Heart left ventricle (tissue), 16 donors: ENCODE measurements at regions not wholly inside any gene's neighbourhood (a gene's known extent, or its start where the extent isn't known, plus 50 kb on each side); places are given as distances from the start of the nearest gene placed in this dataset.

Experiments used
- ATAC-seq, 4 donors: fragments of 200-7000 bp; cut with Tn5 transposase; one replicate each; pipeline ENCODE4 v1.9.1; 2020 to 2022; ENCODE audit warnings: moderate library complexity in 4 of 4, mild to moderate bottlenecking in 3 of 4, moderate number of reproducible peaks in 1 of 4
- DNase-seq, 5 donors: peaks; one replicate each; pipeline ENCODE4 v3.0.0-alpha.2; 2020
- H3K27ac ChIP-seq, 12 donors: fragments of 200-600 bp; sonication (generic) in 4 of 12; one replicate each; pipeline versions ENCODE4 v1.5.0 to v1.8.0; 2016 to 2022; ENCODE audit warnings: mild to moderate bottlenecking in 2 of 12
- H3K27me3 ChIP-seq, 9 donors: fragments of 200-600 bp; sonication (generic) in 2 of 9; one replicate each; pipeline versions ENCODE4 v1.5.1 to v1.8.0; 2016 to 2022; ENCODE audit warnings: mild to moderate bottlenecking in 3 of 9
- H3K36me3 ChIP-seq, 9 donors: fragments of 200-600 bp; sonication (generic) in 2 of 9; one replicate each; pipeline versions ENCODE4 v1.5.0 to v1.8.0; 2018 to 2022; ENCODE audit warnings: mild to moderate bottlenecking in 2 of 9
- H3K4me1 ChIP-seq, 12 donors: fragments of 200-600 bp; sonication (generic) in 4 of 12; one replicate each; pipeline versions ENCODE4 v1.5.0 to v1.8.0; 2016 to 2022; ENCODE audit warnings: mild to moderate bottlenecking in 3 of 12
- H3K4me3 ChIP-seq, 12 donors: fragments of 200-600 bp; sonication (generic) in 4 of 12; one replicate each; pipeline versions ENCODE4 v1.5.0 to v1.8.0; 2017 to 2022; ENCODE audit warnings: mild to moderate bottlenecking in 9 of 12, moderate library complexity in 4 of 12
- H3K9me3 ChIP-seq, 12 donors: fragments of 200-600 bp; sonication (generic) in 4 of 12; one replicate each; pipeline versions ENCODE4 v1.5.0 to v1.8.0; 2016 to 2022; ENCODE audit warnings: mild to moderate bottlenecking in 1 of 12
- POLR2A ChIP-seq, 2 donors: fragments of 450-650 bp; IDR thresholded peaks; one replicate each; pipeline ENCODE4 v1.6.1; 2017; ENCODE audit warnings: antibody characterized with exemption in 2 of 2, mild to moderate bottlenecking in 2 of 2, moderate library complexity in 2 of 2
- WGBS, 4 donors: extraction: QIAGEN DNeasy Blood & Tissue Kit in 2 of 4; methylation state at CpG; one replicate each; pipeline versions ENCODE4 v1.1.5 to v1.1.7; 2013 to 2018; 5-methylcytosine and 5-hydroxymethylcytosine counted together
- intact Hi-C, 10 donors: fragments of 100-400 bp; cut with DNase I; formaldehyde crosslinking; loops; one replicate each; pipeline versions ENCODE4 v1.11.1 to v1.14.2; 2022
- TF ChIP-seq, protein P1 (sequence below), 12 donors: fragments of 200-600 bp; sonication (generic) in 4 of 12; IDR thresholded peaks; one replicate each; pipeline versions ENCODE4 v1.5.0 to v1.8.0; 2018 to 2022; ENCODE audit warnings: antibody characterized with exemption in 12 of 12, mild to moderate bottlenecking in 5 of 12
- donor health status: ischemic (EF 13 %, LVEDD 7.1; RV severe dilation, severe dysfunction).
- donor health status: healthy with polysubstance abuse.
- donor health status: DM: no; HTN: yes; CAD: no.
- donor health status: DM: no; HTN: no; CAD: no.
- donor health status: ischemic (EF 25% LVEDD 6.9; RV normal size, moderate dysfunction).
- donor health status: ischemic (EF 25% LVEDD 5.7; RV mildly dilated, moderate dysfunction).
- donor health status: healthy.
- donor health status: DM: yes; HTN: yes; CAD: no.
- donor health status: ischemic (EF 35%, LVEDD 5.7; RV mildly dilated, moderate dysfunction).
- donor health status: nonischemic (EF 11% LVEDD 7.7; RV severe dilation, severe dysfunction).
- donor health status: DM: yes; HTN: yes; CAD: no.
- donor health status: PGD.
- donor health status: ischemic (EF 29% LVEDD 5.4; RV normal size, mild dysfunction).
- donor health status: nonischemic (EF 23%, LVEDD 6.1; RV moderate dilation, normal function).

DNA sequence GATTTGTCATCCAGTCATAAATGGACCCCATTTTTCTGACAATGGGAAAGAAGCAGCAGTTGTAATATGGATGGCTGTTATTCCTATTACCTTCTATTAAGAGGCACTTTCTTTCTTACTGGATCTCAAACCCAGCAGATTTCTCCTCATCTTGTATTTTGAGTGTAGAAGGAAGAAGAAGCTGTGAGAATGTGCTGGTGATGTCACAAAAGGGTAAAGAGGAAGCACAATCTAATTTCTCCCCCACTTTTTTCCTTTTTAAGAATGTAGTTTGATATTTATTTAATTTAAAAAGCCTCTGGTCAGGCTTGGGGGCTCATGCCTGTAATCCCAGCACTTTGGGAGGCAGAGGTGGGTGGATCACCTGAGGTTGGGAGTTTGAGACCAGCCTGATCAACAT, 100.0 kb upstream of the JARID2 start:
- intact Hi-C loops: no loop called here
- Histone ChIP-seq H3K9me3 (no peaks in the 10 kb centered on the region), H3K4me1 (no peaks in the 10 kb centered on the region), H3K27me3 (no peaks in the 10 kb centered on the region), H3K4me3 (no peak overlapping the region), H3K36me3 (no peaks in the 10 kb centered on the region), H3K27ac (no peak overlapping the region)
- DNase-seq: no peak
- no peak for TF ChIP-seq POLR2A (IDR thresholded peaks at IDR 0.05)
- TF ChIP-seq, protein P1, sequence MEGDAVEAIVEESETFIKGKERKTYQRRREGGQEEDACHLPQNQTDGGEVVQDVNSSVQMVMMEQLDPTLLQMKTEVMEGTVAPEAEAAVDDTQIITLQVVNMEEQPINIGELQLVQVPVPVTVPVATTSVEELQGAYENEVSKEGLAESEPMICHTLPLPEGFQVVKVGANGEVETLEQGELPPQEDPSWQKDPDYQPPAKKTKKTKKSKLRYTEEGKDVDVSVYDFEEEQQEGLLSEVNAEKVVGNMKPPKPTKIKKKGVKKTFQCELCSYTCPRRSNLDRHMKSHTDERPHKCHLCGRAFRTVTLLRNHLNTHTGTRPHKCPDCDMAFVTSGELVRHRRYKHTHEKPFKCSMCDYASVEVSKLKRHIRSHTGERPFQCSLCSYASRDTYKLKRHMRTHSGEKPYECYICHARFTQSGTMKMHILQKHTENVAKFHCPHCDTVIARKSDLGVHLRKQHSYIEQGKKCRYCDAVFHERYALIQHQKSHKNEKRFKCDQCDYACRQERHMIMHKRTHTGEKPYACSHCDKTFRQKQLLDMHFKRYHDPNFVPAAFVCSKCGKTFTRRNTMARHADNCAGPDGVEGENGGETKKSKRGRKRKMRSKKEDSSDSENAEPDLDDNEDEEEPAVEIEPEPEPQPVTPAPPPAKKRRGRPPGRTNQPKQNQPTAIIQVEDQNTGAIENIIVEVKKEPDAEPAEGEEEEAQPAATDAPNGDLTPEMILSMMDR (IDR thresholded peaks at IDR 0.05): no peak
- no peak for ATAC-seq

- DNase-seq (no peak), ATAC-seq (no peak)
- Histone ChIP-seq H3K9me3 (no peaks in the 10 kb centered on the region), H3K27ac (no peak overlapping the region), H3K27me3 (no peaks in the 10 kb centered on the region), H3K4me3 (no peak overlapping the region), H3K36me3 (no peaks in the 10 kb centered on the region), H3K4me1 (peaks cover 0 to 8% (median 0%) of the 10 kb centered on the region in 12 donors)
- TF ChIP-seq POLR2A (IDR thresholded peaks at IDR 0.05): no peak
- TF ChIP-seq, protein P1 (IDR thresholded peaks at IDR 0.05): no peak
- WGBS, 4 donors: 68 to 83% (median 77%) methylated on average over 5 of the region's 5 CpGs
- intact Hi-C loops: no loop called here
These were observed 98.0 kb upstream of the JARID2 start for GRCh38 chr6:15147827-15148226.

DNA sequence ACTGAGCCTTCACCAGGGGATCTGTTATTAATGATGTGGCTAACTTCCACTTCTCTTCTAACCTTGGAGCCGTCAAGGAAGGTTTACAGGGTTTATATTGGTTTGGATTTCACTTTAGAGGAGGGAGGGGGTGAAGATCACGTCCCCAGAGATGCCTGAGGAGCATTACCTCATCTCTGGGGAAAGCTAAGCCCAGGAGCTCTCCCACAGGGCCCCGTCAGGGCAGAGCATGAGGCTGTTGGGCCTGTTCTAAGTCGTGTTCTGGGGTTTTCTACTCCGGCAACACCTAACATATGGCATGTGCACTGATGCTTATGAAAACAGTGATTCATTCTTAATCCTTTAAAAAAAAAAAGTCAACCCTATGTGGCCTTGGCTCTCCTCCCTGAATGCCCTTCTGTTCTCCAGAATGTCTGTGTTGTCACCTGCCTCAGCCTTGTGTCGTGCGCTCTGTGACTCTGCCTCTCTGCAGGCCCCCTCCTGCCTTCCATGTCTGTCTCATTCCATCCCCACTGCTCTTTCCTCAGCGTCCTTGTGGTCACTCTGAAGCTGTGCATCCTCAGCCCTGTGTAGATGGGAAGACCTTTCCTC, 97.4 kb upstream of the JARID2 start:
- no peak for TF ChIP-seq POLR2A (IDR thresholded peaks at IDR 0.05)
- TF ChIP-seq, protein P1 (IDR thresholded peaks at IDR 0.05): no peak
- peaks cover 0 to 8% (median 0%) of the 10 kb centered on the region in 12 donors for H3K4me1 ChIP-seq
- DNase-seq: no peak

GRCh38 chr6:15150207-15150606, 95.7 kb upstream of the JARID2 start:
- intact Hi-C loops: no loop called here
- Histone ChIP-seq H3K4me1 (peaks cover 0 to 8% (median 0%) of the 10 kb centered on the region in 12 donors), H3K9me3 (no peaks in the 10 kb centered on the region), H3K4me3 (no peak overlapping the region), H3K36me3 (no peaks in the 10 kb centered on the region), H3K27ac (no peak overlapping the region), H3K27me3 (no peaks in the 10 kb centered on the region)
- 92 to 98% (median 96%) methylated on average over 2 of the region's 2 CpGs for WGBS, 4 donors
- no peak for ATAC-seq
- TF ChIP-seq, protein P1 (IDR thresholded peaks at IDR 0.05): no peak
- TF ChIP-seq POLR2A (IDR thresholded peaks at IDR 0.05): no peak
- DNase-seq: no peak

More for the DNA sequence above, 97.4 kb upstream of the JARID2 start:
- no peak for ATAC-seq
- WGBS, 4 donors: 76 to 81% (median 79%) methylated on average over 8 of the region's 8 CpGs
- Histone ChIP-seq H3K4me3 (no peak overlapping the region), H3K27me3 (no peaks in the 10 kb centered on the region), H3K27ac (no peak overlapping the region), H3K36me3 (no peaks in the 10 kb centered on the region), H3K9me3 (no peaks in the 10 kb centered on the region)
- intact Hi-C loops: no loop called here
